Progenitor cell of endocrine pancreas (in vitro differentiated cells): ENCODE measurements at regions not wholly inside any gene's neighbourhood (a gene's known extent, or its start where the extent isn't known, plus 50 kb on each side); places are given as distances from the start of the nearest gene placed in this dataset.
A peak's percentile ranks its signal among the peaks of the same experiment; 100 is the strongest.
"Not testable (repeated sequence)": the region's sequence is repeated elsewhere in the genome, so short reads cannot be mapped to it uniquely, and the experiment has no call there.

Source experiments
- DNase-seq: peaks from one replicate; pipeline ENCODE4 v3.0.0; 2021; ENCODE audit warnings: low spot score; ENCODE audit not compliant: unreplicated experiment
- H3K27ac Mint-ChIP-seq: 2 replicates; pipeline ENCODE4 v1.8.0; 2021; ENCODE audit warnings: mild to moderate bottlenecking, moderate library complexity, mixed read lengths
- H3K27me3 Mint-ChIP-seq: 2 replicates; pipeline ENCODE4 v1.8.0; 2021; ENCODE audit warnings: mixed read lengths
- H3K36me3 Mint-ChIP-seq: 2 replicates; pipeline ENCODE4 v1.8.0; 2022; ENCODE audit warnings: mixed read lengths; ENCODE audit not compliant: insufficient read depth
- H3K4me1 Mint-ChIP-seq: 2 replicates; pipeline ENCODE4 v1.8.0; 2021; ENCODE audit warnings: low read depth, mixed read lengths
- H3K4me3 Mint-ChIP-seq: 2 replicates; pipeline ENCODE4 v1.8.0; 2021; ENCODE audit warnings: low read depth, mild to moderate bottlenecking, moderate library complexity, mixed read lengths
- H3K9me3 Mint-ChIP-seq: 2 replicates; pipeline ENCODE4 v1.8.0; 2021; ENCODE audit warnings: low read depth, mixed read lengths
- TF ChIP-seq, protein P1 (sequence below): fragments of 200-600 bp; sonication (generic); IDR thresholded peaks from one replicate; pipeline ENCODE4 v1.5.0; 2021; ENCODE audit warnings: antibody characterized with exemption, mild to moderate bottlenecking; ENCODE audit not compliant: unreplicated experiment

GRCh38 chr5:130747556-130747955, 417.5 kb downstream of the HINT1 start:
- TF ChIP-seq, protein P1, sequence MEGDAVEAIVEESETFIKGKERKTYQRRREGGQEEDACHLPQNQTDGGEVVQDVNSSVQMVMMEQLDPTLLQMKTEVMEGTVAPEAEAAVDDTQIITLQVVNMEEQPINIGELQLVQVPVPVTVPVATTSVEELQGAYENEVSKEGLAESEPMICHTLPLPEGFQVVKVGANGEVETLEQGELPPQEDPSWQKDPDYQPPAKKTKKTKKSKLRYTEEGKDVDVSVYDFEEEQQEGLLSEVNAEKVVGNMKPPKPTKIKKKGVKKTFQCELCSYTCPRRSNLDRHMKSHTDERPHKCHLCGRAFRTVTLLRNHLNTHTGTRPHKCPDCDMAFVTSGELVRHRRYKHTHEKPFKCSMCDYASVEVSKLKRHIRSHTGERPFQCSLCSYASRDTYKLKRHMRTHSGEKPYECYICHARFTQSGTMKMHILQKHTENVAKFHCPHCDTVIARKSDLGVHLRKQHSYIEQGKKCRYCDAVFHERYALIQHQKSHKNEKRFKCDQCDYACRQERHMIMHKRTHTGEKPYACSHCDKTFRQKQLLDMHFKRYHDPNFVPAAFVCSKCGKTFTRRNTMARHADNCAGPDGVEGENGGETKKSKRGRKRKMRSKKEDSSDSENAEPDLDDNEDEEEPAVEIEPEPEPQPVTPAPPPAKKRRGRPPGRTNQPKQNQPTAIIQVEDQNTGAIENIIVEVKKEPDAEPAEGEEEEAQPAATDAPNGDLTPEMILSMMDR, result no peak
- H3K4me1 Mint-ChIP-seq, result peaks cover 7% of the 10 kb centered on the region
- no peaks in the 10 kb centered on the region for H3K27me3 Mint-ChIP-seq

GRCh38 chr5:130746641-130747040, 418.4 kb downstream of the HINT1 start:
- peaks cover 20% of the 10 kb centered on the region for H3K9me3 Mint-ChIP-seq
- DNase-seq, H3K36me3 Mint-ChIP-seq, H3K4me1 Mint-ChIP-seq, H3K4me3 Mint-ChIP-seq, H3K27ac Mint-ChIP-seq, H3K27me3 Mint-ChIP-seq: not testable (repeated sequence)

More at GRCh38 chr5:130747556-130747955, 417.5 kb downstream of the HINT1 start:
- DNase-seq, result no peak
- peaks cover 16% of the 10 kb centered on the region for H3K9me3 Mint-ChIP-seq
- H3K36me3 Mint-ChIP-seq, result no peaks in the 10 kb centered on the region
- no peak overlapping the region for H3K4me3 Mint-ChIP-seq
- H3K27ac Mint-ChIP-seq, result no peak overlapping the region

DNA sequence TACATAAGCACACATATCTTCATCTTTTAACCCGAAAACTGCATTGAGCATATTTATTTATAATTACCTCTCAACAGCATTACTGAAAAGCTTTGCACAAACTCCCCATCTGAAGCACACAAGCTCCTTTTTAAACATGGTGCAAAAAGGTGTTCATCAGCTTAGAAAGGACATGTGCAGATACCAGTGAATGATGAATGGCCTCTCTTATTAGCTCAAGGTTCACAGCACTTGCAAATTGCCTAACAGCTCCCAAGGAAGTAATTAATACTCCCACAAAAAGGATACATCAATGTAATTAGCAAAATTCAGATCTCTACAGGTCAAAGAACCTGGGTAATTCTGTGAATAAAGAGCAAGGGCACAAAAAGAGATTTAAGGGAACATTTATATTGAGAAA, 422.0 kb downstream of the HINT1 start:
- H3K4me3 Mint-ChIP-seq, result no peak overlapping the region
- H3K4me1 Mint-ChIP-seq, result peaks cover 7% of the 10 kb centered on the region
- H3K27me3 Mint-ChIP-seq, result no peaks in the 10 kb centered on the region
- H3K27ac Mint-ChIP-seq, result peak overlapping the region; percentile 7
- DNase-seq, result no peak
- peaks cover 3% of the 10 kb centered on the region for H3K36me3 Mint-ChIP-seq
- peaks cover 38% of the 10 kb centered on the region for H3K9me3 Mint-ChIP-seq
- TF ChIP-seq, protein P1, result no peak

DNA sequence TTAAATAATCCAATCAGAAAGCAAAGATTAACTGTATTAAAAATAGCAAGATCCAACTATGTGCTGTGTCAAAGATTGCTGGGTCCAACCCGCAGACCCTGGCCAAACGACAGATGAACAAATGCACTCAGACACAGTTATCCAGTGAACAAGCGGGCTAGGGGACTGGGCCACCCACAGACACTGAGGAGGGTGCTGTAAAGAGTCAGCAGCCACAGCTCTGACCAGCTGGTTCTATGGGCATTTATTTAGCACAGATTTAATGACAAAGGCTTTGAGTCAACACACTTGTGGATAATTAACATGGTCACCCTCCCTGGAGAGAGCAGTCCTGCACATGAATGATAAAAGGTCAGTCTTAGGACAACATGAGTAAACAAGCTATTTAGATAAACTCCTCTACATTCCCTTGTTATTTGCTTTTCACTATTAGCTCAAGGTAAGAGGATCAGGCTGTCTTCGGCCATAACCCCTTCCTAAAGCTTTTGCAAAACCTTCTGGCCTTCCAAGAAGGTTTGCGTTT, 424.9 kb downstream of the HINT1 start:
- TF ChIP-seq, protein P1, result no peak
- H3K4me3 Mint-ChIP-seq, result no peak overlapping the region
- no peak overlapping the region for H3K27ac Mint-ChIP-seq
- H3K4me1 Mint-ChIP-seq, result peaks cover 7% of the 10 kb centered on the region
- H3K9me3 Mint-ChIP-seq, result peaks cover 23% of the 10 kb centered on the region
- H3K27me3 Mint-ChIP-seq, result no peaks in the 10 kb centered on the region
- no peak for DNase-seq
- H3K36me3 Mint-ChIP-seq, result peaks cover 3% of the 10 kb centered on the region

GRCh38 chr5:130731839-130732238, 433.2 kb downstream of the HINT1 start:
- no peak for DNase-seq
- H3K9me3 Mint-ChIP-seq, result peaks cover 9% of the 10 kb centered on the region

GRCh38 chr5:130729541-130729940, 435.5 kb downstream of the HINT1 start:
- H3K27ac Mint-ChIP-seq, result no peak overlapping the region
- H3K4me3 Mint-ChIP-seq, result no peak overlapping the region
- DNase-seq, result no peak
- H3K9me3 Mint-ChIP-seq, result peaks cover 9% of the 10 kb centered on the region
- peaks cover 3% of the 10 kb centered on the region for H3K36me3 Mint-ChIP-seq
- H3K27me3 Mint-ChIP-seq, result no peaks in the 10 kb centered on the region
- TF ChIP-seq, protein P1, result no peak
- no peaks in the 10 kb centered on the region for H3K4me1 Mint-ChIP-seq

More at GRCh38 chr5:130731839-130732238, 433.2 kb downstream of the HINT1 start:
- H3K4me1 Mint-ChIP-seq, result no peaks in the 10 kb centered on the region
- peaks cover 3% of the 10 kb centered on the region for H3K36me3 Mint-ChIP-seq
- no peaks in the 10 kb centered on the region for H3K27me3 Mint-ChIP-seq
- TF ChIP-seq, protein P1, result no peak
- H3K4me3 Mint-ChIP-seq, result no peak overlapping the region
- no peak overlapping the region for H3K27ac Mint-ChIP-seq
